ENCODE measurements at regions not wholly inside any gene's neighbourhood (a gene's known extent, or its start where the extent isn't known, plus 50 kb on each side); places are given as distances from the start of the nearest gene placed in this dataset.

DNA sequence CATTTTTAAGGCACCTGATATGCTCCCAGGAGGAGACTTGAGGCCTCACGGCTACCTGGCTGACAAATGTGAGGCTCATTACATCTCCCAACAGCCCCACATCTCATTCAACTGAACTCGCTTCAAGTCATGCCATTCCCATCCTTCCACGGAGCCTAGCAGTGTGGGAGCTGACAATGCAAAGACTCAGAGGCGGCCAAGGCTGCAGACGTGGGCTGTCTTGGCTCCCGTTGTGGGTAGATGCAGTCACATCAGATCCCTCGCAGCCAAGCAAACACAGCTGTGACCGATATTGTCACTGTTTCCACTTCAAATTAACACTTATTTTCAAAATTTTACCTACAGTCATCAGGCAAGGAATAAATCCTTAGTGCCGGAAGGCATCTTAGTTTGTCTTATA is 64.0 kb upstream of the TRIB2 start:
- no peak for TF ChIP-seq ZNF274 (IDR thresholded peaks at IDR 0.05; ENCODE audit: low read depth, low read length)
- TF ChIP-seq SUZ12 (IDR thresholded peaks at IDR 0.05; ENCODE audit: extremely low read depth, insufficient read depth, insufficient read length) = no peak
